VCaP (cell line): ENCODE measurements at regions not wholly inside any gene's neighbourhood (a gene's known extent, or its start where the extent isn't known, plus 50 kb on each side); places are given as distances from the start of the nearest gene placed in this dataset.
"Not testable (repeated sequence)": the region's sequence is repeated elsewhere in the genome, so short reads cannot be mapped to it uniquely, and the experiment has no call there.

Experiments used
- H3K27ac ChIP-seq: fragments of 450-650 bp; 2 replicates; pipeline ENCODE4 v1.5.1; 2017
- TF ChIP-seq, protein P1 (sequence below): fragments of 450-650 bp; conservative IDR thresholded peaks from 2 replicates; pipeline ENCODE4 v1.5.1; 2017; ENCODE audit warnings: mild to moderate bottlenecking, moderate library complexity

DNA sequence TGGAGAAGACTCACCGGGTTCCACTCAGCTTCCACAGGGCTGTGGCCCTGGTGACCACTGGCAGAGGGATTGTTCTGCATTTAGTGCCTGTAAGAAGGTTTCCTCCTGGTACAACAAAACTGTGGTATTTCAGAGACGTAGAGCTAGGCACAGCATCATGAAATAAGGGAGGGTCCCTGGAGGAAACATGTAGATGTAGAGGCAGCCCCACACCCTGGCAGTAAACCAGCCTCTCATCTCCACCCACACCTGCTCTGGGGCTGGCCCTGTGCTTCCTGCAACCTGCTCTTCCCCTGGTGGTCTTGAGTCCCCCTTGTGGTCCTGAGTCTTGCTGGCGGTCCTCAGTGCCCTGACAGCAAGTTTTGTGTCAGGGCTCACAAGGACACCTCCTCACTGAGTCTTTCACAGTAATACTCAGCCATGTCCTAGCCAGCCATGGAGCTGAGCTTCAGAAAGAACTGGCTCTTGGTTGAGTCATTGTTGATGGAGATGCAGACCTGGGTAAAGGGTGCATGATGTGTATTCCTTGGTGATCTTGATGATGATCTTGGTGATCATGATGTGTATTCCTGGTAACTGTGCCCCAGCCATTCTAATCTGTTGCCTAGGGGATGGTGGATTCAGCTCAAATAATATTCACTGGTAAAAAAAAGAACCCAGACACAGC is 121.8 kb downstream of the OR4M2 start:
- not testable (repeated sequence) for H3K27ac ChIP-seq

DNA sequence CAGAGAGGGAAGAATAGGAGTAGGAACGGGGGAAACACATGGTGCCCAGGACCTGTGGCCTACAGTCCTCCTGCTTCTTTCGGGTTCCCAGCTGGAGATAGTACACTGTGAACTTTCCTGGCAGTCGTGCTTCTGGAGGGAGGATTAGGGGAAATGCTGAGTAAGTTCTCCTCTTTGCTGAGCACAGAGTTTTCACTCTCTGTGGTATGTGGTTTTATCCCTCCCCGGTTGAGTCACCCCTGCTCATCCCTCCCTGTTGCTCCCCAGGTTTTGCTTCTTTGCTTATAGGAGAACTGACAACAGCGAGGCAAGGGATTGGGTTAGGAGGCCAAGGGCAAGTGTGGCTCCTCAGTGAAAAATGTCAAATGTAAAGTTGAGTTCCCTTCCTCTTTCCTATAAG is 122.9 kb downstream of the OR4M2 start:
- not testable (repeated sequence) for H3K27ac ChIP-seq

DNA sequence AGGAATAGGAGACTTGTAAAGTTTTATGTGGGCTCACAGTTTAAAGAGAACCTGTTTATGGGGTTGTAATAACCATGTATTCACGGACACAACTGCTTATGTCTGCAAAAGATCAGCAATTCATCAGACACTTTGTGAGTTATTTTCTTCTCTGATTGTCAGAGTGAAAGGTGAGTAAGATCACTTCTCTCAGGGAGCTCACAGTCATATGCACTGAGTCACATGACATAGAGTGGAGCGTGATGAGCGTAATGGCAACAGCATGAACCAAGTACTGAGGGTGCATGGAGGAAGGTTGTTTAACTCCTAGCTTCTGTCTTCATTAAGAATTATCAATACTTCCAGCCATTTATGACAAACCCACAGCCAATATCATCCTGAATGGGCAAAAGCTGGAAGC is 128.8 kb downstream of the OR4M2 start:
- H3K27ac ChIP-seq, result not testable (repeated sequence)

DNA sequence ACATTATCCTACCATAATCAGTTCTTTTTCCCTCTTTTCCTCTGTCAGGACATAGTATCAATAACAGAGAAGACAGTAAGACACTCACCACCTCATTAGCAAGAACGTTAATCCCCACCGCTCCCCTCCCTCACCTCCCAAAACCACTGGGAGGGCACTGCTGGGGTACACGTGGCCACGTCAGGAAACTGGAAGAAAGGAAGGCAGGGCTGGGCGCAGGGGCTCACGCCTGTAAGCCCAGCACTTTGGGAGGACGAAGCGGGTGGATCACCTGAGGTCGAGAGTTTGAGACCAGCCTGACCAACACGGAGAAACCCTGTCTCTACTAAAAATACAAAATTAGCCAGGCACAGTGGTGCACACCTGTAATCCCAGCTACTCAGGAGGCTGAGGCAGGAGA is 142.3 kb downstream of the OR4M2 start:
- not testable (repeated sequence) for H3K27ac ChIP-seq

DNA sequence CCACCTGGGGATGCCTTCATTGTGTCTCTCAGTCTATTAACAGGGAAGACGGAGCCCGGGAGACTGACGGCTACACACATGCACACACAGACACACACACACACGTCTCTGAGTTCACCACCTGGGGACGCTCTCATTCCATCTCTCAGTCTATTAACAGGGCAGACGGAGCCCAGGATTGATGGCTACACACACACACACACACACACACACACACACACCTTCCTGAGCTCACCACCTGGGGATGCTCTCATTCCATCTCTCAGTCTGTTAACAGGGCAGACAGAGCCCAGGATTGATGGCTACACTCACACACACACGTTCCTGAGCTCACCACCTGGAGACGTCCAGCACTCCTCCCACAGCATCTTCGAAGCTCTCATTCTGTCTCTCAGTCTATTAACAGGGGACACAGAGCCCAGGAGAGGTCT is 143.9 kb downstream of the OR4M2 start:
- TF ChIP-seq, protein P1, sequence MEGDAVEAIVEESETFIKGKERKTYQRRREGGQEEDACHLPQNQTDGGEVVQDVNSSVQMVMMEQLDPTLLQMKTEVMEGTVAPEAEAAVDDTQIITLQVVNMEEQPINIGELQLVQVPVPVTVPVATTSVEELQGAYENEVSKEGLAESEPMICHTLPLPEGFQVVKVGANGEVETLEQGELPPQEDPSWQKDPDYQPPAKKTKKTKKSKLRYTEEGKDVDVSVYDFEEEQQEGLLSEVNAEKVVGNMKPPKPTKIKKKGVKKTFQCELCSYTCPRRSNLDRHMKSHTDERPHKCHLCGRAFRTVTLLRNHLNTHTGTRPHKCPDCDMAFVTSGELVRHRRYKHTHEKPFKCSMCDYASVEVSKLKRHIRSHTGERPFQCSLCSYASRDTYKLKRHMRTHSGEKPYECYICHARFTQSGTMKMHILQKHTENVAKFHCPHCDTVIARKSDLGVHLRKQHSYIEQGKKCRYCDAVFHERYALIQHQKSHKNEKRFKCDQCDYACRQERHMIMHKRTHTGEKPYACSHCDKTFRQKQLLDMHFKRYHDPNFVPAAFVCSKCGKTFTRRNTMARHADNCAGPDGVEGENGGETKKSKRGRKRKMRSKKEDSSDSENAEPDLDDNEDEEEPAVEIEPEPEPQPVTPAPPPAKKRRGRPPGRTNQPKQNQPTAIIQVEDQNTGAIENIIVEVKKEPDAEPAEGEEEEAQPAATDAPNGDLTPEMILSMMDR, result peak; percentile 76
- no peak overlapping the region for H3K27ac ChIP-seq

DNA sequence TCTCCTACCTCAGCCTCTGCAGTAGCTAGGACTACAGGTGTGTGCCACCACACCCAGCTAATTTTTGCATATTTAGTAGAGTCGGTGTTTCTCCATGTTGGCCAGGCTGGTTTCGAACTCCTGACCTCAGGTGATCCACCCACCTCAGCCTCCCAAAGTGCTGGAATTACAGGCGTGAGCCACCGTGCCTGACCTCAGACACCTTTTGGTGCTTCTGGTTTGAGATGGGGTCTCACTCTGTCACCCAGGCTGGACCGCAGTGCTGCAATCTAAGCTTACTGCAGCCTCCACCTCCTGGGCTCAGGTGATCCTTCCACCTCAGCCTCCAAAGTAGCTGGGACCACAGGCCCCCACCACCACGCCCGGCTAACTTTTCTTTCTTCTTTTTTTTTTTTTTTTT is 144.6 kb downstream of the OR4M2 start:
- H3K27ac ChIP-seq, result not testable (repeated sequence)

DNA sequence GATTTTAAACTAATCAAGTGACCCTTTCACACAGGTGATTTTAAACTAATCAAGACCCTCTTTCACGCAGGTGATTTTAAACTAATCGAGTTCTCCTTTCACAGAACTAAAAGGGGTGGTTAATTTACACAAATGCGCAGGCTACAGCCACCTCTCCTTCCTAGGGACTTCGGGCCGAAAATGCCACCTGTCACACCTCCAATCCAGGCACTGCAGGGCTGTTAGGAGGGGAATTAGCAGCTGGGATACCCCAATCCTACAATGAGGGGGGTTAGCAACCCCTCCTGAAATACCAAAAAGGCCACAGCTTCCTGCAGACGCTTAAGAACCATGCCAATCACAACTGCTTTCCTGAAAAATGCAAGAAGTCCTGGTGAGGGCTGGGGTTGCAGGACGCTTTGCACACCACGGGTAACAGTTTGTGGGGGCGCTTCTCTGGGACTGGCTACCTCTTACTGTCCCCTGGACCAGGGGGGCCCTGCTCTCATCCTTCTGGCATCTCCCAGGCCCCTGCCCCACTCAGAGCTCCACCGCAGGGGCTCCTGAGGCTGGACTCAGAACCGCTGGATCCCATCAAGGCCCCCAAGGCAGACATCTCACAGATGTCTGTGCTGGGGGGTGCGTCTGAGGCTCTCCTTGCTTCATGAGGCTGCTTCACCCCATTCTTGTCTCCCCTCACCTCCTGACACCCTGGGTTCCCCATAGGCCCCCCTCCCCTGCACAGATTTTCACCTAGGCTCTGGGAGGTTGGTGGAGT is 145.9 kb downstream of the OR4M2 start:
- no peak overlapping the region for H3K27ac ChIP-seq
- TF ChIP-seq, protein P1, result no peak

DNA sequence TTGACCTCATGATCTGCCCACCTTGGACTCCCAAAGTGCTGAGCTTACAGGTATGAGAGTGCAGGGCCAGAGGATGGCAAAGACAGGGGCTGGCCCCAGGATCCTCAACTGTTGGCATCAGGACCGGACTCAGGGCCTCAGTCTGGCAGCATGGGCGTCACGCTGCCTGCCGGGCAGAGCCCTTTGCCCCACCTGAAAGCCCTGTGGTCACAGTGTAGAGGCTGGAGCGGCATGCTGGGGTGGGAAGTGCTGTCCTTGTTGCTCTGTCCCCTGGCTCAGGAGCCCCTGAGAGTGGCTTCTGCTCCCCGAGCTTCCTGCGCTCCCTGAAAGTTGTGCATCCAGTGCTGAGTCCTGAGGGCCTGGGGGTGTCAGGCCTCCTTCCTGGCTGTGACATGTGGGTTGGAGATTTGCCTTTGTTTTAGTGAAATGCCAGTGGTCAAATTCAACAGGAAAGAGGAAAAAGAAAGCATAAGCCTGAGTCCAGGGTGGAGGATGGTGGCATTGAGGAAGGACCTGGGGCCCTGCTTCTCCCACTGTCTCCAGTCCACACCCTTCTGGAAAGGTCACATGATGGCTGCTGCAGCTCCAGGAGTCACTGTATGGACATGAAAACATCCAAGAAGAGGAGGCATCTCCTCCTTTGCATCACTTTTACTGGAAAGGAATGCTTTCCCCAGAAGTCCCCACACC is 147.2 kb downstream of the OR4M2 start:
- TF ChIP-seq, protein P1, result no peak
- H3K27ac ChIP-seq, result no peak overlapping the region

DNA sequence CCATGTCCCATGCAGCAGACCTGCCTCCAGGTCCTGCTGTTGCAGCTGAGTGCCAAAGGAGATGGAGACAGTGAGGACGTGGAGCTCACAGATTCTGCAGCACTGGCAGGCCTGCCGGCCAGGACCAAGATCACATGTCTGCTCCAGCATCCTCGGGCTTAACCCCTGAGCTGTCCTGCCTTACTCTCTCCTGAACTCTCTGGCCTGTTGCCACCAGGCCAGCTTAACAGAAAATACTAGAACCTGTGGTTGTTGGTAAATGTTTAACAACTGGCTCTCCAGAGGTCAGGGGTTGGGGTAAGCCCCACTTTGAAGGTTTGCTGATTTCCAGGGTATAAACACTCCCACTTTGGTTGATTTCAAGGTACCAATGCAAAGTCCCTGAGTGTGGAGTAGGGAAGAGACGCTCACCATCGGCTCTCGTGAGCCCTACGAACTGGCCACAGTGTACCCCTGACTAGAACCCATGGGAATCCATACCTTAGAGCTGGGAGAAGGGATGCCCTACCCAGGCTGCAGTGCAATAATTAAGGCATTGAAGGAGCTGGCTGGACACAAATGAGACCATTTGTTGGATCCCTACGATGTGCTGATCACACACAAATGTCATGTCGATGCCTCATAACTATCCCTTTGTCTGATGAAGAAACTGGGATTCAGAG is 147.9 kb downstream of the OR4M2 start:
- no peak overlapping the region for H3K27ac ChIP-seq
- TF ChIP-seq, protein P1, result no peak
